ENCODE measurements at regions not wholly inside any gene's neighbourhood (a gene's known extent, or its start where the extent isn't known, plus 50 kb on each side); places are given as distances from the start of the nearest gene placed in this dataset.
A peak's percentile ranks its signal among the peaks of the same experiment; 100 is the strongest.

DNA sequence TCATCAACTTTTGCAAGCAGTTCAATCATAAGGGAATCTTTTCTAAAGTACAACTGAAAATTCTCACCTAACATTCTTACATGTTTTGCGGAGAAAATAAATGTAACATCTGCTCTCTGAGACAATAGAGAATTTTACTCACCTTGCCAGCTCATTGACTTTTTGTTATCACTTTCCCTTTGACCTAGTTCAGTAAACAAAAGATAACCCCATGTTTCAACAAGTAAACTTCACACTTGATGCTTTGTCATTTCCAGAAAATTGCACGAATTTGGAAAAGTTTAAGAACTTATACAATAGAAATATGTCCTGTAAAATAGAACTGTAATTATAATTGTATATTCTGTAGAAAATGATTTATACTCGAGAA lies 1110.0 kb upstream of the ACVR2A start:
- POLR2A ChIA-PET: no interaction called here
- Histone ChIP-seq H3K36me3 (ENCODE audit: control insufficient read depth in 4 of 4, insufficient read depth in 4 of 4, low read length in 3 of 4) (no peaks in the 10 kb centered on the region), H3K9me3 (ENCODE audit: control extremely low read depth in 1 of 5, control insufficient read depth in 4 of 5, insufficient read depth in 2 of 5, low read depth in 1 of 5, low read length in 4 of 5) (no peaks in the 10 kb centered on the region), H3K27me3 (replicated peaks in 2 of 5; ENCODE audit: control insufficient read depth in 4 of 5, insufficient read depth in 5 of 5, low read length in 4 of 5) (no peaks in the 10 kb centered on the region), H3K27ac (ENCODE audit: insufficient read depth in 1 of 2, low read depth in 1 of 2, low read length in 2 of 2, poor library complexity in 1 of 2, severe bottlenecking in 2 of 2) (no peak overlapping the region), H3K4me1 (ENCODE audit: control extremely low read depth in 1 of 4, control insufficient read depth in 4 of 4, insufficient read depth in 4 of 4, low read length in 3 of 4) (no peaks in the 10 kb centered on the region), H3K4me3 (ENCODE audit: control insufficient read depth in 1 of 7, extremely low read depth in 1 of 7, insufficient read depth in 4 of 7, low read depth in 2 of 7, low read length in 6 of 7) (no peak overlapping the region)
- CTCF ChIA-PET: interaction anchor here (0.6 to 2.1 kb wide), 3 partner anchors 27 to 1177 kb away, joined by 3 to 7 read pairs (median 3); no protein-coding TSS in a partner anchor
- 100% methylated on average over 1 of the region's 3 CpGs for WGBS (ENCODE audit: insufficient coverage)
- no peak for DNase-seq

DNA sequence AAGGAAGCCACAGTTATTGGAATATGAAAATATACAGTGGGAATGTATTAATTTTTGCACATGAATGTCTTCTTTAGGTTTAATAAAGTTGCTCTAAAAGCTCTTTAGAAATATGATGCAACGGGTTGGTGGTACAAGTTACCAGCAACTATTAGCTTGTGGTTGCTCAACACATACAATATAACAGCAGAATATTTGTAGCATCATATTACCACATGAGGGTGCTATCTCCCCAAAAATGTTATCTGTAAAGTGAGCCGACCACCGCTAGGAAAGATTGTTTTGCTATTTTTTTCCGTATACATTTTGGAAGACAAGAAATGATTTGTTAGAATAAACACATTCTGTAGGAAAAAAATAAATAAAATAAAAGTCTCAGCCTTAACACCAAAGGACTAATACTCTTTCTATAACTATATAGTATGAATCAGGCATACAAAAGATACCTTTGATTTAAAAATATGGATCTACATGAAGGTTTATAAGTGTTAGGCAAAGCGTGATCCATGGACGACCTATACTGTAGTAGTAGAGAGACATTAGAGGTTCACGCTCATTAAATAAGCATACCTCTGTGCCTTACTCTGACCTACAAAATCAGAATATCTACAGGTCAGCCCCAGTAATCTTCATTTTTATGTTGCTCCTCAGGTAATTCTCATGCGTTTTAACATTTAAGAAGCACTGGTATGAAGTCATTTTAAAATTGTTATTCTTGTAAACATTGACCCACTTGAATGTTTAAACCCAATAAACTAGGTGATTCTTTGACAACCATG lies 1110.6 kb upstream of the ACVR2A start:
- ChIA-PET POLR2A (no interaction called here), CTCF (interaction anchor here (0.6 to 2.1 kb wide), 5 partner anchors 13 to 1178 kb away, joined by 3 to 7 read pairs (median 3); no protein-coding TSS in a partner anchor)
- no peaks in the 10 kb centered on the region for H3K27me3 ChIP-seq (replicated peaks in 2 of 5; ENCODE audit: control insufficient read depth in 4 of 5, insufficient read depth in 5 of 5, low read length in 4 of 5)
- no peaks in the 10 kb centered on the region for H3K4me1 ChIP-seq (ENCODE audit: control extremely low read depth in 1 of 4, control insufficient read depth in 4 of 4, insufficient read depth in 4 of 4, low read length in 3 of 4)
- H3K27ac ChIP-seq (ENCODE audit: insufficient read depth in 1 of 2, low read depth in 1 of 2, low read length in 2 of 2, poor library complexity in 1 of 2, severe bottlenecking in 2 of 2): no peak overlapping the region
- H3K9me3 ChIP-seq (ENCODE audit: control extremely low read depth in 1 of 5, control insufficient read depth in 4 of 5, insufficient read depth in 2 of 5, low read depth in 1 of 5, low read length in 4 of 5): no peaks in the 10 kb centered on the region
- peak; percentile 46 to 77 (median 75) for DNase-seq
- WGBS (ENCODE audit: insufficient coverage): 72% methylated on average over 3 of the region's 8 CpGs
- no peak overlapping the region for H3K4me3 ChIP-seq (ENCODE audit: control insufficient read depth in 1 of 7, extremely low read depth in 1 of 7, insufficient read depth in 4 of 7, low read depth in 2 of 7, low read length in 6 of 7)
- no peaks in the 10 kb centered on the region for H3K36me3 ChIP-seq (ENCODE audit: control insufficient read depth in 4 of 4, insufficient read depth in 4 of 4, low read length in 3 of 4)

- Histone ChIP-seq H3K4me1 (ENCODE audit: control extremely low read depth in 1 of 4, control insufficient read depth in 4 of 4, insufficient read depth in 4 of 4, low read length in 3 of 4) (no peaks in the 10 kb centered on the region), H3K36me3 (ENCODE audit: control insufficient read depth in 4 of 4, insufficient read depth in 4 of 4, low read length in 3 of 4) (no peaks in the 10 kb centered on the region), H3K9me3 (ENCODE audit: control extremely low read depth in 1 of 5, control insufficient read depth in 4 of 5, insufficient read depth in 2 of 5, low read depth in 1 of 5, low read length in 4 of 5) (no peaks in the 10 kb centered on the region), H3K4me3 (ENCODE audit: control insufficient read depth in 1 of 7, extremely low read depth in 1 of 7, insufficient read depth in 4 of 7, low read depth in 2 of 7, low read length in 6 of 7) (no peak overlapping the region), H3K27ac (ENCODE audit: insufficient read depth in 1 of 2, low read depth in 1 of 2, low read length in 2 of 2, poor library complexity in 1 of 2, severe bottlenecking in 2 of 2) (no peak overlapping the region), H3K27me3 (replicated peaks in 2 of 5; ENCODE audit: control insufficient read depth in 4 of 5, insufficient read depth in 5 of 5, low read length in 4 of 5) (no peaks in the 10 kb centered on the region)
- DNase-seq: no peak
- ChIA-PET CTCF (no interaction called here), POLR2A (no interaction called here)
- WGBS (ENCODE audit: insufficient coverage): no CpG with 5 or more reads among the region's 1 CpG
These were observed 1113.9 kb upstream of the ACVR2A start for GRCh38 chr2:146730882-146731281.

- no peak overlapping the region for H3K27ac ChIP-seq (ENCODE audit: insufficient read depth in 1 of 2, low read depth in 1 of 2, low read length in 2 of 2, poor library complexity in 1 of 2, severe bottlenecking in 2 of 2)
- no peak for DNase-seq
- H3K4me3 ChIP-seq (ENCODE audit: control insufficient read depth in 1 of 7, extremely low read depth in 1 of 7, insufficient read depth in 4 of 7, low read depth in 2 of 7, low read length in 6 of 7): no peak overlapping the region
- no peaks in the 10 kb centered on the region for H3K27me3 ChIP-seq (replicated peaks in 2 of 5; ENCODE audit: control insufficient read depth in 4 of 5, insufficient read depth in 5 of 5, low read length in 4 of 5)
- H3K4me1 ChIP-seq (ENCODE audit: control extremely low read depth in 1 of 4, control insufficient read depth in 4 of 4, insufficient read depth in 4 of 4, low read length in 3 of 4): no peaks in the 10 kb centered on the region
- no peaks in the 10 kb centered on the region for H3K36me3 ChIP-seq (ENCODE audit: control insufficient read depth in 4 of 4, insufficient read depth in 4 of 4, low read length in 3 of 4)
- ChIA-PET CTCF (interaction anchor here (1.1 kb wide), 1 partner anchor 17 kb away, joined by 3 read pairs; no protein-coding TSS in a partner anchor), POLR2A (no interaction called here)
- 84% methylated on average over 7 of the region's 7 CpGs for WGBS (ENCODE audit: insufficient coverage)
- peaks cover 0 to 19% (median 9%) of the 10 kb centered on the region in 5 experiments for H3K9me3 ChIP-seq (ENCODE audit: control extremely low read depth in 1 of 5, control insufficient read depth in 4 of 5, insufficient read depth in 2 of 5, low read depth in 1 of 5, low read length in 4 of 5)
These were observed 1123.3 kb upstream of the ACVR2A start for GRCh38 chr2:146721486-146721885.

DNA sequence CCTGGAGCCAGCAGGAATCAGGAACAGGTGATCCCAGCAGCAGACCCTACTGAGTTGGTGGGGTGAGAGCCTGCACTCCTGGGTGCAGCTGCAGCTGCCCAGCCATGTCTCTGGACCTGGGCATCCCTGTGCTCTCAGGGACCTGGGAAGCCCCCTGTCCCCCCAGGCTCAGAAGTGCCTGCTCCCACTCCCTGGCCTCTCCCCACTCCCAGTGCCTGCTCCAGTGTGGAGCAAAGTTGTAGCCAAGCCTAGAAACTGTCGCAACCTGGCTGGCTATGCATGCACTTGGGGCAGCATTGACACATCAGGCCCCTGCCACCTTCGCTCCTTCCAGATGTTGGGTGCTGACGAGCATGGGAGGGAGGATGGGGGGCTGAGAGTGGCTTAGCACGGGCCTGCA lies 1124.7 kb upstream of the ACVR2A start:
- no peaks in the 10 kb centered on the region for H3K27me3 ChIP-seq (replicated peaks in 2 of 5; ENCODE audit: control insufficient read depth in 4 of 5, insufficient read depth in 5 of 5, low read length in 4 of 5)
- no peaks in the 10 kb centered on the region for H3K4me1 ChIP-seq (ENCODE audit: control extremely low read depth in 1 of 4, control insufficient read depth in 4 of 4, insufficient read depth in 4 of 4, low read length in 3 of 4)
- ChIA-PET CTCF (no interaction called here), POLR2A (no interaction called here)
- H3K9me3 ChIP-seq (ENCODE audit: control extremely low read depth in 1 of 5, control insufficient read depth in 4 of 5, insufficient read depth in 2 of 5, low read depth in 1 of 5, low read length in 4 of 5): peaks cover 0 to 19% (median 9%) of the 10 kb centered on the region in 5 experiments
- no peak overlapping the region for H3K27ac ChIP-seq (ENCODE audit: insufficient read depth in 1 of 2, low read depth in 1 of 2, low read length in 2 of 2, poor library complexity in 1 of 2, severe bottlenecking in 2 of 2)
- H3K4me3 ChIP-seq (ENCODE audit: control insufficient read depth in 1 of 7, extremely low read depth in 1 of 7, insufficient read depth in 4 of 7, low read depth in 2 of 7, low read length in 6 of 7): no peak overlapping the region
- no peaks in the 10 kb centered on the region for H3K36me3 ChIP-seq (ENCODE audit: control insufficient read depth in 4 of 4, insufficient read depth in 4 of 4, low read length in 3 of 4)
- WGBS (ENCODE audit: insufficient coverage): 94% methylated on average over 4 of the region's 4 CpGs
- no peak for DNase-seq

- ChIA-PET POLR2A (no interaction called here), CTCF (no interaction called here)
- no peak for DNase-seq
- WGBS (ENCODE audit: insufficient coverage): no CpG with 5 or more reads among the region's 3 CpGs
- Histone ChIP-seq H3K9me3 (ENCODE audit: control extremely low read depth in 1 of 5, control insufficient read depth in 4 of 5, insufficient read depth in 2 of 5, low read depth in 1 of 5, low read length in 4 of 5) (peaks cover 0 to 20% (median 9%) of the 10 kb centered on the region in 5 experiments), H3K4me1 (ENCODE audit: control extremely low read depth in 1 of 4, control insufficient read depth in 4 of 4, insufficient read depth in 4 of 4, low read length in 3 of 4) (no peaks in the 10 kb centered on the region), H3K27ac (ENCODE audit: insufficient read depth in 1 of 2, low read depth in 1 of 2, low read length in 2 of 2, poor library complexity in 1 of 2, severe bottlenecking in 2 of 2) (no peak overlapping the region), H3K27me3 (replicated peaks in 2 of 5; ENCODE audit: control insufficient read depth in 4 of 5, insufficient read depth in 5 of 5, low read length in 4 of 5) (no peaks in the 10 kb centered on the region), H3K4me3 (ENCODE audit: control insufficient read depth in 1 of 7, extremely low read depth in 1 of 7, insufficient read depth in 4 of 7, low read depth in 2 of 7, low read length in 6 of 7) (no peak overlapping the region), H3K36me3 (ENCODE audit: control insufficient read depth in 4 of 4, insufficient read depth in 4 of 4, low read length in 3 of 4) (no peaks in the 10 kb centered on the region)
These were observed 1128.2 kb upstream of the ACVR2A start for GRCh38 chr2:146716591-146716990.

DNA sequence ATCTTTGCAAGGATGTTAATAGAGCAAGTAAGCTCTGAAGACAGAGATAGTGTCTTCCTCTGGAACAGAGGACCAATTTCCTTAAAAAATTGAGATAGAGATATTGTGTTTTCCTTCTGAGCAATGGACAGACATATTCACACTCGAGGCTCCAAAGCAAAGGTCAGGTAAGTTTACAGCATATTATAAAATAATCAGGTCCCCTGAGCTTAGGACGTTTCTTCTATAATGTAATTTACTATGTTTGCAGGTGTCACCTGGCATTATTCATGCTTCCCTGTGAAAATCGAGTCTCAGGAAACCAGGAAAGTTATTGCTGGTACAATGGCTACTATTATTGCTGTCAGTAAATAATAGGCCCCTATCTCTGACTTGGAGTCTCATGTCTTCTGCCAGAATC lies 1135.8 kb upstream of the ACVR2A start:
- WGBS (ENCODE audit: insufficient coverage): 95% methylated on average over 3 of the region's 3 CpGs
- POLR2A ChIA-PET: no interaction called here

More for the DNA sequence above, 1135.8 kb upstream of the ACVR2A start:
- no peaks in the 10 kb centered on the region for H3K36me3 ChIP-seq (ENCODE audit: control insufficient read depth in 4 of 4, insufficient read depth in 4 of 4, low read length in 3 of 4)
- no peak overlapping the region for H3K27ac ChIP-seq (ENCODE audit: insufficient read depth in 1 of 2, low read depth in 1 of 2, low read length in 2 of 2, poor library complexity in 1 of 2, severe bottlenecking in 2 of 2)
- H3K4me3 ChIP-seq (ENCODE audit: control insufficient read depth in 1 of 7, extremely low read depth in 1 of 7, insufficient read depth in 4 of 7, low read depth in 2 of 7, low read length in 6 of 7): no peak overlapping the region
- H3K27me3 ChIP-seq (replicated peaks in 2 of 5; ENCODE audit: control insufficient read depth in 4 of 5, insufficient read depth in 5 of 5, low read length in 4 of 5): no peaks in the 10 kb centered on the region
- DNase-seq: no peak
- H3K9me3 ChIP-seq (ENCODE audit: control extremely low read depth in 1 of 5, control insufficient read depth in 4 of 5, insufficient read depth in 2 of 5, low read depth in 1 of 5, low read length in 4 of 5): peaks cover 0 to 2% (median 0%) of the 10 kb centered on the region in 5 experiments
- H3K4me1 ChIP-seq (ENCODE audit: control extremely low read depth in 1 of 4, control insufficient read depth in 4 of 4, insufficient read depth in 4 of 4, low read length in 3 of 4): no peaks in the 10 kb centered on the region
- CTCF ChIA-PET: no interaction called here

Measured in common myeloid progenitor, CD34-positive (primary cell).